ENCODE measurements at regions not wholly inside any gene's neighbourhood (a gene's known extent, or its start where the extent isn't known, plus 50 kb on each side); places are given as distances from the start of the nearest gene placed in this dataset.

GRCh38 chr17:77606146-77606864 lies 352.2 kb upstream of the TNRC6C start:
- TF ChIP-seq, protein P1, sequence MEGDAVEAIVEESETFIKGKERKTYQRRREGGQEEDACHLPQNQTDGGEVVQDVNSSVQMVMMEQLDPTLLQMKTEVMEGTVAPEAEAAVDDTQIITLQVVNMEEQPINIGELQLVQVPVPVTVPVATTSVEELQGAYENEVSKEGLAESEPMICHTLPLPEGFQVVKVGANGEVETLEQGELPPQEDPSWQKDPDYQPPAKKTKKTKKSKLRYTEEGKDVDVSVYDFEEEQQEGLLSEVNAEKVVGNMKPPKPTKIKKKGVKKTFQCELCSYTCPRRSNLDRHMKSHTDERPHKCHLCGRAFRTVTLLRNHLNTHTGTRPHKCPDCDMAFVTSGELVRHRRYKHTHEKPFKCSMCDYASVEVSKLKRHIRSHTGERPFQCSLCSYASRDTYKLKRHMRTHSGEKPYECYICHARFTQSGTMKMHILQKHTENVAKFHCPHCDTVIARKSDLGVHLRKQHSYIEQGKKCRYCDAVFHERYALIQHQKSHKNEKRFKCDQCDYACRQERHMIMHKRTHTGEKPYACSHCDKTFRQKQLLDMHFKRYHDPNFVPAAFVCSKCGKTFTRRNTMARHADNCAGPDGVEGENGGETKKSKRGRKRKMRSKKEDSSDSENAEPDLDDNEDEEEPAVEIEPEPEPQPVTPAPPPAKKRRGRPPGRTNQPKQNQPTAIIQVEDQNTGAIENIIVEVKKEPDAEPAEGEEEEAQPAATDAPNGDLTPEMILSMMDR (IDR thresholded peaks at IDR 0.05) = no peak
- TF ChIP-seq SP1 (CRISPR knock-in tag; conservative IDR thresholded peaks at IDR 0.05) (no peak), ZNF232 (CRISPR knock-in tag; IDR thresholded peaks at IDR 0.05) (no peak)
- TF ChIP-seq, protein P2, sequence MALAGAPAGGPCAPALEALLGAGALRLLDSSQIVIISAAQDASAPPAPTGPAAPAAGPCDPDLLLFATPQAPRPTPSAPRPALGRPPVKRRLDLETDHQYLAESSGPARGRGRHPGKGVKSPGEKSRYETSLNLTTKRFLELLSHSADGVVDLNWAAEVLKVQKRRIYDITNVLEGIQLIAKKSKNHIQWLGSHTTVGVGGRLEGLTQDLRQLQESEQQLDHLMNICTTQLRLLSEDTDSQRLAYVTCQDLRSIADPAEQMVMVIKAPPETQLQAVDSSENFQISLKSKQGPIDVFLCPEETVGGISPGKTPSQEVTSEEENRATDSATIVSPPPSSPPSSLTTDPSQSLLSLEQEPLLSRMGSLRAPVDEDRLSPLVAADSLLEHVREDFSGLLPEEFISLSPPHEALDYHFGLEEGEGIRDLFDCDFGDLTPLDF (CRISPR knock-in tag; IDR thresholded peaks at IDR 0.05) = no peak

Measured in WTC11 (cell line).